Panc1 (cell line): ENCODE measurements at regions not wholly inside any gene's neighbourhood (a gene's known extent, or its start where the extent isn't known, plus 50 kb on each side); places are given as distances from the start of the nearest gene placed in this dataset.

ENCODE experiments used
- ATAC-seq: fragments of 200-7000 bp; cut with Tn5 transposase; 2 replicates; pipeline ENCODE4 v1.9.1; 2020; ENCODE audit warnings: mild to moderate bottlenecking, moderate library complexity
- BruUV-seq: library from RNA; stranded (reverse); fragments of 400-500 nt; replicated peaks from 2 replicates; lab custom pipeline; 2021; lab: Mats Ljungman, UMichigan
- CTCF ChIA-PET: fragments of 300-600 bp; sonication (Branson Sonifier 250); formaldehyde crosslinking; loops from one replicate; lab custom pipeline; 2022; ENCODE audit warnings: antibody characterized with exemption; lab: Charles Lee
- POLR2A ChIA-PET: fragments of 300-600 bp; sonication (Branson Sonifier 250); formaldehyde crosslinking; loops from one replicate; lab custom pipeline; 2022; ENCODE audit warnings: antibody characterized with exemption; lab: Charles Lee
- DNase-seq: peaks from one replicate; pipeline ENCODE4 v3.0.0-alpha.2; 2010; ENCODE audit warnings: low read depth, low spot score
- H3K27ac ChIP-seq: 2 replicates; pipeline ENCODE4 v1.5.1; 2011; ENCODE audit warnings: mild to moderate bottlenecking, low read length, inconsistent platforms
- H3K27me3 ChIP-seq: fragments of 200-500 bp; sonication (Bioruptor generic); 2 replicates; pipeline ENCODE4 v1.6.0; 2014; ENCODE audit warnings: low read length, inconsistent platforms; ENCODE audit not compliant: control insufficient read depth, insufficient read depth
- H3K36me3 ChIP-seq: fragments of 200-500 bp; sonication (Bioruptor generic); 2 replicates; pipeline ENCODE4 v1.5.1; 2014; ENCODE audit warnings: inconsistent platforms, mild to moderate bottlenecking, low read length, moderate library complexity; ENCODE audit not compliant: control insufficient read depth, insufficient read depth
- H3K4me1 ChIP-seq: 2 replicates; pipeline ENCODE4 v1.5.1; 2011; ENCODE audit warnings: inconsistent platforms, mild to moderate bottlenecking, low read length, moderate library complexity; ENCODE audit not compliant: control insufficient read depth, insufficient read depth
- H3K4me3 ChIP-seq, 2 experiments: 2 replicates each; pipeline ENCODE4 v1.5.1; 2011 to 2012; ENCODE audit warnings: low read depth in 2 of 2, low read length in 2 of 2, mild to moderate bottlenecking in 2 of 2, inconsistent platforms in 1 of 2, moderate library complexity in 1 of 2
- H3K9me3 ChIP-seq: fragments of 200-500 bp; sonication (Bioruptor generic); 2 replicates; pipeline ENCODE4 v1.5.1; 2014; ENCODE audit warnings: low read depth, mild to moderate bottlenecking, inconsistent platforms, low read length, moderate library complexity; ENCODE audit not compliant: control insufficient read depth, insufficient read depth
- CTCF ChIP-seq: fragments of 450-650 bp; IDR thresholded peaks from 2 replicates; pipeline ENCODE4 v1.5.1; 2017; ENCODE audit warnings: mild to moderate bottlenecking
- POLR2AphosphoS5 ChIP-seq: IDR thresholded peaks from 2 replicates; pipeline ENCODE4 v1.6.1; 2012; ENCODE audit warnings: mild to moderate bottlenecking, low read depth, low read length, moderate library complexity
- REST ChIP-seq, 2 experiments: IDR thresholded peaks; 2 replicates each; pipeline ENCODE4 v1.6.1; 2011 to 2012; ENCODE audit warnings: low read depth in 2 of 2, control low read depth in 1 of 2, low read length in 1 of 2, mild to moderate bottlenecking in 1 of 2, moderate library complexity in 1 of 2; ENCODE audit not compliant: insufficient read depth in 1 of 2
- SIN3A ChIP-seq: IDR thresholded peaks from 2 replicates; pipeline ENCODE4 v1.6.1; 2012; ENCODE audit warnings: low read depth, mild to moderate bottlenecking, low read length, moderate library complexity, borderline replicate concordance; ENCODE audit not compliant: insufficient read depth
- TCF7L2 ChIP-seq: IDR thresholded peaks from 2 replicates; pipeline ENCODE4 v1.6.1; 2011; ENCODE audit warnings: mild to moderate bottlenecking, low read depth, low read length, inconsistent platforms
- in situ Hi-C: cut with HindIII; loops from 2 replicates; pipeline ENCODE4 v1.10.0; 2016; ENCODE audit warnings: low sequenced_read_pairs, low pct_unique_long_range_greater_than_20kb
- intact Hi-C: fragments of 100-400 bp; cut with micrococcal nuclease; formaldehyde crosslinking; loops from one replicate; pipeline ENCODE4 v1.10.0; 2022; ENCODE audit not compliant: unreplicated experiment

- intact Hi-C loops (no loop called here), in situ Hi-C loops (no loop called here)
- DNase-seq (no peak), ATAC-seq (no peak)
- Histone ChIP-seq H3K4me1 (no peaks in the 10 kb centered on the region), H3K27me3 (no peaks in the 10 kb centered on the region; the same call in 1 of the 2 replicates), H3K27ac (no peak overlapping the region), H3K9me3 (no peaks in the 10 kb centered on the region), H3K36me3 (no peaks in the 10 kb centered on the region), H3K4me3 (no peak overlapping the region)
- ChIA-PET CTCF (no interaction called here), POLR2A (no interaction called here)
- BruUV-seq = no TSS peak
- TF ChIP-seq SIN3A (no peak), REST (IDR thresholded peaks at IDR 0.05; ENCODE audit: insufficient read depth in 1 of 2, low read depth in 2 of 2, low read length in 1 of 2) (no peak), CTCF (no peak), POLR2AphosphoS5 (no peak), TCF7L2 (no peak)
Measured at GRCh38 chr6:17015551-17016381, 86.1 kb upstream of the STMND1 start.

- no peak overlapping the region for H3K4me3 ChIP-seq
- intact Hi-C loops (no loop called here), in situ Hi-C loops (no loop called here)
- H3K27ac ChIP-seq = no peak overlapping the region
- no peak for DNase-seq
- no peaks in the 10 kb centered on the region for H3K9me3 ChIP-seq
- no peaks in the 10 kb centered on the region; the same call in 1 of the 2 replicates for H3K27me3 ChIP-seq
- TF ChIP-seq SIN3A = no peak
- TF ChIP-seq TCF7L2 = no peak
- no peak for TF ChIP-seq REST (IDR thresholded peaks at IDR 0.05; ENCODE audit: insufficient read depth in 1 of 2, low read depth in 2 of 2, low read length in 1 of 2)
- TF ChIP-seq POLR2AphosphoS5 = no peak
- TF ChIP-seq CTCF = no peak
- no peak for ATAC-seq
- ChIA-PET POLR2A (no interaction called here), CTCF (no interaction called here)
- no TSS peak for BruUV-seq
- H3K36me3 ChIP-seq = no peaks in the 10 kb centered on the region
- H3K4me1 ChIP-seq = no peaks in the 10 kb centered on the region
Measured at GRCh38 chr6:17015144-17015543, 86.7 kb upstream of the STMND1 start.
